GM12891 (cell line): ENCODE measurements at regions not wholly inside any gene's neighbourhood (a gene's known extent, or its start where the extent isn't known, plus 50 kb on each side); places are given as distances from the start of the nearest gene placed in this dataset.

ENCODE experiments used
- DNase-seq: peaks from one replicate; pipeline ENCODE4 v3.0.0; 2011; ENCODE audit warnings: low spot score; ENCODE audit not compliant: insufficient read length
- FAIRE-seq: peaks from 2 replicates; lab custom pipeline; 2011; peaks lifted over from hg19 to GRCh38; lab: Jason Lieb, UNC
- PAX5 ChIP-seq: IDR thresholded peaks from 2 replicates; pipeline ENCODE4 v1.6.1; 2011; ENCODE audit warnings: low read length, moderate library complexity, mild to moderate bottlenecking; ENCODE audit not compliant: insufficient read depth, severe bottlenecking
- POLR2A ChIP-seq: IDR thresholded peaks from 2 replicates; pipeline ENCODE4 v1.6.1; 2011; ENCODE audit warnings: low read depth, low read length, control low read depth
- POLR2AphosphoS5 ChIP-seq: IDR thresholded peaks from 2 replicates; pipeline ENCODE4 v1.6.1; 2011; ENCODE audit warnings: low read depth, low read length, control low read depth
- POU2F2 ChIP-seq: IDR thresholded peaks from 2 replicates; pipeline ENCODE4 v1.6.1; 2011; ENCODE audit warnings: low read depth, mild to moderate bottlenecking, control low read depth, low read length, moderate library complexity
- SPI1 ChIP-seq: IDR thresholded peaks from 2 replicates; pipeline ENCODE4 v1.6.1; 2011; ENCODE audit warnings: low read depth, low read length, control low read depth
- TAF1 ChIP-seq: IDR thresholded peaks from 2 replicates; pipeline ENCODE4 v1.6.1; 2011; ENCODE audit warnings: low read depth, low read length, control low read depth

- DNase-seq = no peak
- TF ChIP-seq TAF1 = no peak
- TF ChIP-seq POLR2AphosphoS5 = no peak
- TF ChIP-seq SPI1 = no peak
- TF ChIP-seq PAX5 = no peak
- TF ChIP-seq POLR2A = no peak
- TF ChIP-seq POU2F2 = no peak
- no peak for FAIRE-seq
These were observed 71.8 kb upstream of the STEAP1B start for GRCh38 chr7:22571766-22572165.

DNA sequence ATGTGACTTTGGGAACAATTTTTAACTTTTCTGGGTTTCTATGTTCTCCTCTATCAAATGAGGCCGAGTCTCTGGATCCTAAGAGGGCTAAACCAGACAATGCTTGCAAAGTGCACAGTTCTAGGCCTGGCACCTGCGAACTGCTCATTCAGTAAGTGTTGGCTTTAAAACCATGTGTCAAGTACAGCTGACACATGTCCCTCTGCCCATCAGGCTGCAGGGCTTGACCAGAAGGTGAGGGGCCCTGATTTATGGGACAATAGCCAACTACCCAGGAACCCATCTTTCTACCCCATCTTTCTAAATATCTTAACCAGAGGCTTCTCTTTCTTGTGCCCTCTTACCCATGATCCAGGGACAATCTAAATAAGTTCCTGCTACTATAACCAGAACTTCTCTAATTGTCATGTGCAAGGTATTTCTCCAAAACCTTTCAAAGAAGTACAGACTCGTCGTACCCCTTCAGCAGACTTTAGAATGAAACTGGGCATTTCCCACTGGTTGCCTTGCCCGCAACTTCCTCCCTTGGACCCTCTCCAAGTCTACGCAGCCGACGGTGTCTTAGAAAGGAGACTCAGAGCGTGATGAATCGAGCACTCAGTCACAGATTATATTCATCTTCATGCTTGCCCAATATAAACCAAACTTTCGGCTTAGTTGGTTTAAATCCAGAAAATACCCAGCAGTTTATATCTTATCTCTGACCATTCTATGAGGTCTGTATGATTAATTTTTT, 69.8 kb upstream of the STEAP1B start:
- FAIRE-seq (no peak), DNase-seq (no peak)
- no peak for TF ChIP-seq POLR2A
- TF ChIP-seq SPI1 = no peak
- no peak for TF ChIP-seq PAX5
- no peak for TF ChIP-seq POU2F2
- TF ChIP-seq POLR2AphosphoS5 = no peak
- TF ChIP-seq TAF1 = no peak

GRCh38 chr7:22566592-22566991, 66.6 kb upstream of the STEAP1B start:
- TF ChIP-seq TAF1 (no peak), SPI1 (no peak), POU2F2 (no peak)
- FAIRE-seq (no peak), DNase-seq (no peak)

DNA sequence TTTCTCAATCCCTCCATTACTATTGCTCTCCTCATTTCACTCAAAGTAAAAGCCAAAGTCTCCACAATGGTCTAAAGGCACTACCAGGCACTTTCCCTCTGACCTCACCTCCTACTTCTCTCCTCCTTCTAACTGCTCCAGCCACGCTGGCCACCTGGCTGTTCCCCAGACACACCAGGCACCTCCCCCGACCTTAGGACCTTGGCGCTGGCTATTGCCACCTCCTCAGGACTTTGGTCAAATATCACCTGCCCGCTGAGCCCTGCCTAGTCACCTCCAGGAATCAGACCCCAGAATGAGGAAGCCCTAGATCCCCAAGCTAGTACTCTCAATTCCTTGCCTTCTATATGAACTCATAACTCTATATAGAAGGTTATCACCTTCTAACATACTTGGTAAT, 66.2 kb upstream of the STEAP1B start:
- no peak for DNase-seq
- TF ChIP-seq POU2F2 = no peak
- no peak for TF ChIP-seq POLR2AphosphoS5
- no peak for TF ChIP-seq TAF1
- no peak for TF ChIP-seq POLR2A
- TF ChIP-seq PAX5 = no peak
- no peak for TF ChIP-seq SPI1
- no peak for FAIRE-seq

- DNase-seq = no peak
- no peak for FAIRE-seq
- TF ChIP-seq PAX5 (no peak), POLR2A (no peak), POLR2AphosphoS5 (no peak), TAF1 (no peak), SPI1 (no peak), POU2F2 (peak; percentile 94)
These were observed 65.4 kb upstream of the STEAP1B start for GRCh38 chr7:22565315-22565811.

DNA sequence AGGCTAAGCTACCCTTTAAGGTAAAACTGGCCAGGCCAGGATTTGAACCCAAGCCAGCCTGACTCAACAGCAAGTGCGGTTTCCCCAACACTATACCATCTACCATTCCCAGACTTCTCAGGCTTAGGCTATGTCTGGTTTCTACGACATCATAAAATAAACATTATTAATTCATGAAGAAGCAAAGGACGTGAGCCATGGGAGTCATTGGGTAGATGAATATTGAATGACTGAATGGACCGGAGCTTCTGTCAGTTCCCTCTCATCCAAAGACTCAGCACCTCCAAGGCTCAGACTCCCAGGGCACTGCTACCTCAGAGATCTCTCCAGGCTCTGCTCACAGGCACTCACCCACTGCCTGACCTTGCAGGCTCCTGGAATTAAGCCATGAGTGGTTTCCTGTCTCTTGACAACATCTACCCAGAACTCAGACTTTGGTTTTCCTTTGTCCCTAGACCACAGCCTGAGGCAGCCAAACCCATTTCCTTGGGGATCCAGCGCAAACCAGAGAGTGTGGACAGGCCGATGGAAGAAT, 64.6 kb upstream of the STEAP1B start:
- TF ChIP-seq POU2F2 (no peak), POLR2A (no peak), TAF1 (no peak), PAX5 (no peak), POLR2AphosphoS5 (no peak), SPI1 (no peak)
- DNase-seq = no peak
- FAIRE-seq = no peak

- FAIRE-seq (peak; percentile 71), DNase-seq (no peak)
- no peak for TF ChIP-seq POLR2A
- TF ChIP-seq POU2F2 = no peak
- TF ChIP-seq PAX5 = no peak
- TF ChIP-seq POLR2AphosphoS5 = no peak
- no peak for TF ChIP-seq TAF1
- TF ChIP-seq SPI1 = no peak
These were observed 63.7 kb upstream of the STEAP1B start for GRCh38 chr7:22563621-22564241.

DNA sequence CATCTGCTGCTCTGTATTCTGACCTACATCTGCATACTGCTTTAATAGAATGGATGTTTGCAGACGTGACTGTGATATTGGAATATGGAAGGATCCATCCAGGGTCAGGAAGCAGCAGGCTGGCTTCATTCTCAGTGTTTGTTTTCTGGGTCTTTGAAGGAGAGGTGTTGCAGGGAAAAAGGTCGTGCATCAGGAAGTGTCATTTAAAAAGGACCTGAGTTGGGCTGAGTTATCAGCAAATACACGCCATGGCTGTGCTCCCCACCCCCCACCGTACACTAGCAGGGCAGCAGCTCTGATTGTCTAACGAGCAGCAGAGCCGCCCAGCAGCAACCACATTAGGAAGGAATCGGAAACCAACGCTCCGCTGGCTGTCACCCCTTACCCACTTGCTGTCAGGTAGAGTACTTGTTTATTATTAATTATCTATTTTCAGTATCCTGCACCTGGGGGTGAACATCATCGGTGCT, 63.1 kb upstream of the STEAP1B start:
- TF ChIP-seq SPI1 (no peak), PAX5 (no peak), POU2F2 (no peak), POLR2A (no peak), TAF1 (no peak), POLR2AphosphoS5 (no peak)
- no peak for DNase-seq
- no peak for FAIRE-seq

DNA sequence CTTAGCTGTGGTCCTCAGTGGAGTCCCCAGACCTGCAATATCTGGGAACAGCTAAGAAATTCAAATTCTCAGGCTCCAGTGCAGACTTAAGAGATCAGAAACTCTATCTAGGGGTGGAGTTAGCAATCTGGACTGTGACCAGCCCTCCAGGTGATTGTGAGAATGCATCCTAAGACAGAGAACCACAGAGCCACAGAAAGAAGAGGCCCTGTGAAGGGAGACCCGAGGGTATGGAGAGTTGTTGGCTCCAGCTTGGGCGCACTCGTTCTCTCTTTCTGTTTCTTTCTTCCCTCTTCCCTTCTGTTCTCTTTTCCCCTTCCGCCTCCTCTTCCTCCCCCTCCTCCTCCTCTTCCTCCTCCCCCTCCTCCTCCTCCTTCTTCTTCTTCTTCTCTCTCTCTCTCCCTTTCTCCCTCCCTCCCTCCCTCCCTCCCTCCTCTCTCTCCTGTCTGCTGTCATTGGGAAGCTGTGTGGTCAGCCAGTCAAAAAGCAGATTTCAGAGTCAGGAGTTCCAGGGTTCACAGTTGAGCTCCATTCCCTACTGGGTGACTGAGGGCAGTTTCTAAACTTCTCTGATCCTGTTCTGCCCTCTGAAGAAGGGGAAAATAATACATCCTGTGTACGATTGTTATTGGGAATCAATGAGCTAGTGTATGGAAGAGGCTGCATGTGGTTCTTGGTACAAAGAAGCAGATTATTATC, 62.1 kb upstream of the STEAP1B start:
- no peak for TF ChIP-seq POU2F2
- TF ChIP-seq POLR2A = no peak
- no peak for TF ChIP-seq POLR2AphosphoS5
- no peak for TF ChIP-seq SPI1
- TF ChIP-seq PAX5 = no peak
- no peak for TF ChIP-seq TAF1
- FAIRE-seq (no peak), DNase-seq (peak; percentile 17)

DNA sequence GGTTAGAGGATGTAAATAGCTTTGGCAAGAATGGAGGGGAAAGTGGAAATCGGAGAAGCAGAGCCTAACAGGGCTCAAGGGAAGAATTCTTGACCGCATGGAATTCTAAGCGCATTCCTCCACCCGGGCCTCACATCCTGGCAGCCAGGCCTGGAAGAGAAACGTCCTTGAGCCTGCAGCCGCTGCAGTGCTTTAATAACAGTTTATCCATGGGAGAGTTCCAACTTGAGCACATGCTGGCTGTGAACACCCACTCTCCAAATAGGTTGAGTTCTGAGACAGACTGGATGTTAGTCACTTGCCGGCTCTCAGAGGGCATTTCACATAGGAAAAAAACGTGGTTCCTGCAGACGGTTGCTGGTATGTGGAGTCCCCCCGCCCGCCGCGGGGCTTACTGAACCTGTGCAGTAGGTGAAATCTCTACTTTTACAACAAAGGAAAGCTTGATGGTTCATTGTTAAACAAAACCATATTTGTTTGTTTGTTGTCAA, 61.4 kb upstream of the STEAP1B start:
- FAIRE-seq (no peak), DNase-seq (no peak)
- TF ChIP-seq PAX5 = no peak
- TF ChIP-seq TAF1 = no peak
- TF ChIP-seq POLR2A = no peak
- TF ChIP-seq SPI1 = no peak
- no peak for TF ChIP-seq POLR2AphosphoS5
- TF ChIP-seq POU2F2 = no peak
